ENCODE measurements at regions not wholly inside any gene's neighbourhood (a gene's known extent, or its start where the extent isn't known, plus 50 kb on each side); places are given as distances from the start of the nearest gene placed in this dataset.

DNA sequence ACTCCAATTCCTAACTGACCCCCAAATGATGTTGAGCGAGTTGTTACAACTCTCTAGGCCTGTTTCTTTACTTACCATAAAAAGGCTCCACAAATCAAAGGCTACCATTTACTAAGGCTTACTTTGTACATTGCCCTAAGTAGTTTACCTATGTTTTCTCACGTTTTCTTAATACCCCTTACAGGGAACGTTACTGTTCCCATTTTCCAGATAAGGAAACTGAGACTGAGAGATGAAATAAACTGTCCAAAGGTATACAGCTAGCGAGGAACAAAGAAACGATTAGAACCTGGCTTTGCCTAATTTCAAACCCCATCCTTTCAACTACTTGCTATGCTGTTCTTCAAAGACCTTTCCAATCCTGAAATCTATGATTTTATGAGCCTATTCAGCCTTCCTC lies 74.8 kb upstream of the SPTBN1 start:
- no peak for TF ChIP-seq EZH2 (IDR thresholded peaks at IDR 0.05; ENCODE audit: low read depth, unreplicated experiment)
- TF ChIP-seq, protein P1, sequence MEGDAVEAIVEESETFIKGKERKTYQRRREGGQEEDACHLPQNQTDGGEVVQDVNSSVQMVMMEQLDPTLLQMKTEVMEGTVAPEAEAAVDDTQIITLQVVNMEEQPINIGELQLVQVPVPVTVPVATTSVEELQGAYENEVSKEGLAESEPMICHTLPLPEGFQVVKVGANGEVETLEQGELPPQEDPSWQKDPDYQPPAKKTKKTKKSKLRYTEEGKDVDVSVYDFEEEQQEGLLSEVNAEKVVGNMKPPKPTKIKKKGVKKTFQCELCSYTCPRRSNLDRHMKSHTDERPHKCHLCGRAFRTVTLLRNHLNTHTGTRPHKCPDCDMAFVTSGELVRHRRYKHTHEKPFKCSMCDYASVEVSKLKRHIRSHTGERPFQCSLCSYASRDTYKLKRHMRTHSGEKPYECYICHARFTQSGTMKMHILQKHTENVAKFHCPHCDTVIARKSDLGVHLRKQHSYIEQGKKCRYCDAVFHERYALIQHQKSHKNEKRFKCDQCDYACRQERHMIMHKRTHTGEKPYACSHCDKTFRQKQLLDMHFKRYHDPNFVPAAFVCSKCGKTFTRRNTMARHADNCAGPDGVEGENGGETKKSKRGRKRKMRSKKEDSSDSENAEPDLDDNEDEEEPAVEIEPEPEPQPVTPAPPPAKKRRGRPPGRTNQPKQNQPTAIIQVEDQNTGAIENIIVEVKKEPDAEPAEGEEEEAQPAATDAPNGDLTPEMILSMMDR (conservative IDR thresholded peaks at IDR 0.05; ENCODE audit: low read depth in 2 of 2): no peak
